WTC11 (cell line): ENCODE measurements at regions not wholly inside any gene's neighbourhood (a gene's known extent, or its start where the extent isn't known, plus 50 kb on each side); places are given as distances from the start of the nearest gene placed in this dataset.

Experiments
- ATAC-seq: fragments of 200-7000 bp; cut with Tn5 transposase; 2 replicates; pipeline ENCODE4 v1.10.0; 2021; ENCODE audit warnings: mild to moderate bottlenecking, moderate library complexity
- CTCF ChIA-PET: fragments of 300-600 bp; sonication (Branson Sonifier 250); formaldehyde crosslinking; loops from one replicate; lab custom pipeline; 2021; ENCODE audit warnings: antibody characterized with exemption; lab: Charles Lee
- POLR2A ChIA-PET: fragments of 350-600 bp; sonication (Branson Sonifier 250); formaldehyde crosslinking; loops from one replicate; lab custom pipeline; 2021; ENCODE audit warnings: antibody characterized with exemption; lab: Charles Lee
- DNase-seq: peaks from one replicate; pipeline ENCODE4 v3.0.0; 2021; ENCODE audit warnings: low spot score
- H3K27ac Mint-ChIP-seq: 2 replicates; pipeline ENCODE4 v1.8.0; 2021; ENCODE audit warnings: mixed read lengths
- H3K27me3 Mint-ChIP-seq: 2 replicates; pipeline ENCODE4 v1.8.0; 2021; ENCODE audit warnings: low read depth, mild to moderate bottlenecking, moderate library complexity, mixed read lengths
- H3K36me3 Mint-ChIP-seq: 2 replicates; pipeline ENCODE4 v1.8.0; 2021; ENCODE audit warnings: mixed read lengths
- H3K4me1 Mint-ChIP-seq: 2 replicates; pipeline ENCODE4 v1.8.0; 2022; ENCODE audit warnings: mixed read lengths
- H3K4me3 Mint-ChIP-seq: 2 replicates; pipeline ENCODE4 v1.8.0; 2021; ENCODE audit warnings: mild to moderate bottlenecking, moderate library complexity, mixed read lengths
- H3K9me3 Mint-ChIP-seq: 2 replicates; pipeline ENCODE4 v1.8.0; 2021; ENCODE audit warnings: mixed read lengths
- CDX4 ChIP-seq: fragments of 250-450 bp; sonication (Bioruptor Pico); IDR thresholded peaks from 2 replicates; pipeline ENCODE4 v1.9.0; 2021; ENCODE audit warnings: moderate library complexity, mild to moderate bottlenecking, inconsistent platforms, borderline replicate concordance
- CTCF ChIP-seq: fragments of 200-600 bp; IDR thresholded peaks from 2 replicates; pipeline ENCODE4 v1.8.0; 2022; ENCODE audit warnings: antibody characterized with exemption
- E2F1 ChIP-seq: sonication (generic); formaldehyde crosslinking; IDR thresholded peaks from 2 replicates; pipeline ENCODE4 v1.8.0; 2022; ENCODE audit warnings: mild to moderate bottlenecking, missing genetic modification reagents
- ELF4 ChIP-seq: sonication (generic); formaldehyde crosslinking; IDR thresholded peaks from 2 replicates; pipeline ENCODE4 v1.8.1; 2022; ENCODE audit warnings: low read depth, mild to moderate bottlenecking, moderate library complexity, missing genetic modification reagents
- EMX1 ChIP-seq: fragments of 250-450 bp; sonication (Bioruptor Pico); IDR thresholded peaks from 2 replicates; pipeline ENCODE4 v1.8.0; 2021; ENCODE audit warnings: mild to moderate bottlenecking
- FOXP1 ChIP-seq: sonication (generic); formaldehyde crosslinking; IDR thresholded peaks from 2 replicates; pipeline ENCODE4 v1.8.0; 2022; ENCODE audit warnings: missing genetic modification reagents, mild to moderate bottlenecking, moderate library complexity, borderline replicate concordance
- GABPB1 ChIP-seq: sonication (generic); formaldehyde crosslinking; IDR thresholded peaks from 2 replicates; pipeline ENCODE4 v1.8.1; 2023; ENCODE audit warnings: mild to moderate bottlenecking, missing genetic modification reagents
- GTF2I ChIP-seq: fragments of 250-450 bp; sonication (Bioruptor Pico); conservative IDR thresholded peaks from 2 replicates; pipeline ENCODE4 v1.4.0; 2021; ENCODE audit warnings: mild to moderate bottlenecking
- IRF1 ChIP-seq: sonication (generic); formaldehyde crosslinking; IDR thresholded peaks from 2 replicates; pipeline ENCODE4 v1.8.0; 2023; ENCODE audit warnings: missing genetic modification reagents
- IRF2 ChIP-seq: sonication (generic); formaldehyde crosslinking; IDR thresholded peaks from 2 replicates; pipeline ENCODE4 v1.8.0; 2022; ENCODE audit warnings: low read depth, missing genetic modification reagents, borderline replicate concordance
- KAT7 ChIP-seq: sonication (generic); formaldehyde crosslinking; IDR thresholded peaks from 2 replicates; pipeline ENCODE4 v1.8.1; 2023; ENCODE audit warnings: missing genetic modification reagents, mild to moderate bottlenecking, borderline replicate concordance
- NR2C2 ChIP-seq: sonication (generic); formaldehyde crosslinking; IDR thresholded peaks from 2 replicates; pipeline ENCODE4 v1.8.0; 2022; ENCODE audit warnings: mild to moderate bottlenecking, missing genetic modification reagents
- NR3C1 ChIP-seq: sonication (generic); formaldehyde crosslinking; conservative IDR thresholded peaks from 2 replicates; pipeline ENCODE4 v1.8.1; 2023; ENCODE audit warnings: low read depth, mild to moderate bottlenecking, missing genetic modification reagents
- OVOL2 ChIP-seq: fragments of 250-450 bp; sonication (Bioruptor Pico); IDR thresholded peaks from 2 replicates; pipeline ENCODE4 v1.9.0; 2021; ENCODE audit warnings: mild to moderate bottlenecking, borderline replicate concordance
- RELA ChIP-seq: sonication (generic); formaldehyde crosslinking; IDR thresholded peaks from 2 replicates; pipeline ENCODE4 v1.8.1; 2022; ENCODE audit warnings: missing genetic modification reagents, mild to moderate bottlenecking, borderline replicate concordance
- RORB ChIP-seq: fragments of 250-450 bp; sonication (Bioruptor Pico); IDR thresholded peaks from 2 replicates; pipeline ENCODE4 v1.9.0; 2021; ENCODE audit warnings: mild to moderate bottlenecking
- STAT6 ChIP-seq: sonication (generic); formaldehyde crosslinking; conservative IDR thresholded peaks from 2 replicates; pipeline ENCODE4 v1.8.1; 2023; ENCODE audit warnings: mild to moderate bottlenecking, low read depth, missing genetic modification reagents, moderate library complexity
- TEAD1 ChIP-seq: sonication (generic); formaldehyde crosslinking; IDR thresholded peaks from 2 replicates; pipeline ENCODE4 v1.8.0; 2022; ENCODE audit warnings: mild to moderate bottlenecking, missing genetic modification reagents
- USF2 ChIP-seq: sonication (generic); formaldehyde crosslinking; IDR thresholded peaks from 2 replicates; pipeline ENCODE4 v1.8.1; 2023; ENCODE audit warnings: mild to moderate bottlenecking, missing genetic modification reagents, moderate library complexity
- ZNF219 ChIP-seq: sonication (generic); formaldehyde crosslinking; IDR thresholded peaks from 2 replicates; pipeline ENCODE4 v1.8.0; 2023; ENCODE audit warnings: missing genetic modification reagents, mild to moderate bottlenecking, borderline replicate concordance
- ZNF263 ChIP-seq: sonication (generic); formaldehyde crosslinking; IDR thresholded peaks from 2 replicates; pipeline ENCODE4 v1.8.1; 2022; ENCODE audit warnings: low read depth, mild to moderate bottlenecking, moderate library complexity, missing genetic modification reagents

- TF ChIP-seq IRF1 (CRISPR knock-in tag): no peak
- no peak for TF ChIP-seq USF2 (CRISPR knock-in tag)
- no peak for TF ChIP-seq GABPB1 (CRISPR knock-in tag)
Measured at GRCh38 chr14:53537422-53538315, 384.5 kb upstream of the DDHD1 start (continued).

- CTCF ChIA-PET: no interaction called here
Measured at GRCh38 chr14:53536446-53536845, 383.3 kb upstream of the DDHD1 start.

GRCh38 chr14:53534841-53535240, 381.7 kb upstream of the DDHD1 start:
- Mint-ChIP-seq H3K36me3 (no peaks in the 10 kb centered on the region), H3K4me1 (peaks cover 7% of the 10 kb centered on the region; the same call in 1 of the 2 replicates), H3K27ac (no peak overlapping the region), H3K4me3 (no peak overlapping the region), H3K9me3 (no peaks in the 10 kb centered on the region), H3K27me3 (no peaks in the 10 kb centered on the region)
- ATAC-seq (no peak), DNase-seq (no peak)
- CTCF ChIA-PET: interaction anchor here (1.5 kb wide), 1 partner anchor 813 kb away, joined by 5 read pairs; no protein-coding TSS in a partner anchor
- POLR2A ChIA-PET: no interaction called here
- TF ChIP-seq NR2C2 (no peak), NR3C1 (CRISPR knock-in tag) (no peak), GABPB1 (CRISPR knock-in tag) (no peak), ZNF263 (no peak), CDX4 (CRISPR knock-in tag) (no peak), OVOL2 (CRISPR knock-in tag) (no peak), E2F1 (CRISPR knock-in tag) (no peak), STAT6 (CRISPR knock-in tag) (no peak), RORB (no peak), IRF2 (no peak), ZNF219 (CRISPR knock-in tag) (no peak)

More at GRCh38 chr14:53536446-53536845, 383.3 kb upstream of the DDHD1 start:
- Mint-ChIP-seq H3K9me3 (no peaks in the 10 kb centered on the region), H3K27ac (no peak overlapping the region), H3K4me1 (peaks cover 8% of the 10 kb centered on the region; the same call in 1 of the 2 replicates), H3K36me3 (no peaks in the 10 kb centered on the region), H3K4me3 (no peak overlapping the region), H3K27me3 (no peaks in the 10 kb centered on the region)
- ATAC-seq: no peak
- TF ChIP-seq FOXP1 (CRISPR knock-in tag) (no peak), USF2 (CRISPR knock-in tag) (no peak), ELF4 (CRISPR knock-in tag) (no peak), EMX1 (no peak), GTF2I (CRISPR knock-in tag) (no peak), KAT7 (CRISPR knock-in tag) (no peak), CTCF (no peak), GABPB1 (CRISPR knock-in tag) (no peak), TEAD1 (no peak), ZNF219 (CRISPR knock-in tag) (no peak), RELA (no peak)
- POLR2A ChIA-PET: no interaction called here
- DNase-seq: no peak
